Activated CD4-positive, alpha-beta memory T cell treated with anti-CD3 and anti-CD28 coated beads, Interleukin-2, amount 10 ng/mL, durations not matched to agents 7 days and 5 days (primary cell): ENCODE measurements at regions not wholly inside any gene's neighbourhood (a gene's known extent, or its start where the extent isn't known, plus 50 kb on each side); places are given as distances from the start of the nearest gene placed in this dataset.

Source experiments
- CTCF ChIA-PET: fragments of 350-600 bp; sonication (Branson Sonifier 250); formaldehyde crosslinking; loops from one replicate; lab custom pipeline; 2021; ENCODE audit warnings: antibody characterized with exemption, inconsistent platforms; lab: Charles Lee
- POLR2A ChIA-PET: fragments of 350-600 bp; sonication (Branson Sonifier 250); formaldehyde crosslinking; loops from one replicate; lab custom pipeline; 2021; ENCODE audit warnings: antibody characterized with exemption; lab: Charles Lee
- DNase-seq: peaks from one replicate; pipeline ENCODE4 v3.0.0-alpha.2; 2020
- H3K27ac Mint-ChIP-seq: one replicate; pipeline ENCODE4 v1.8.0; 2021; ENCODE audit warnings: mild to moderate bottlenecking, mixed read lengths
- H3K27me3 Mint-ChIP-seq: one replicate; pipeline ENCODE4 v1.8.0; 2021; ENCODE audit warnings: mixed read lengths
- H3K36me3 Mint-ChIP-seq: one replicate; pipeline ENCODE4 v1.8.0; 2021; ENCODE audit warnings: low read depth, mixed read lengths
- H3K4me1 Mint-ChIP-seq: one replicate; pipeline ENCODE4 v1.8.0; 2021; ENCODE audit warnings: mixed read lengths
- H3K4me3 Mint-ChIP-seq: one replicate; pipeline ENCODE4 v1.8.0; 2021; ENCODE audit warnings: mild to moderate bottlenecking, mixed read lengths
- H3K9me3 Mint-ChIP-seq: one replicate; pipeline ENCODE4 v1.8.0; 2021; ENCODE audit warnings: mixed read lengths

DNA sequence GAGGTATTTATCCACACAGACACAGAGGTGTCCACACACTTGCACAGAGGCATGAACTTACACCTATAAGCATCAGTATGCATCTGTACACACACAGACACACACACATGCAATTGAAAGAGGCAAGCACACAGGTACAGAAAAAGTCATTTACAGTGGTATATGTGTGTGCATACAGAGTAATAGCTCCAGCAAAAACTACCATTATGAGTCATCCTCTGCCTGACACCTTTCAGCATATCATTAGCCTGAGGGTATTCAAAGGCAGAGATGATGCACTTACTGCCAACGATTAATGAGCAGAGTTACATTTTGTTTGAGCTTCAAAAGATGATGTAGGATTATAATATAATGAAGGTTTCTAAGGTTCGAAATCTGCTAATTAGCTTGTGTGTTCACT lies 100.3 kb upstream of the TPRG1 start:
- POLR2A ChIA-PET, result interaction anchor here (1.0 kb wide), 1 partner anchor 61 kb away, joined by 3 read pairs; no protein-coding TSS in a partner anchor
- Mint-ChIP-seq H3K4me3 (no peak overlapping the region), H3K4me1 (peaks cover 10% of the 10 kb centered on the region), H3K36me3 (no peaks in the 10 kb centered on the region), H3K27me3 (no peaks in the 10 kb centered on the region), H3K9me3 (peaks cover 4% of the 10 kb centered on the region), H3K27ac (no peak overlapping the region)
- CTCF ChIA-PET, result interaction anchor here (1.0 to 1.4 kb wide), 4 partner anchors 30 to 1333 kb away, joined by 3 to 8 read pairs (median 4); no protein-coding TSS in a partner anchor
- no peak for DNase-seq

DNA sequence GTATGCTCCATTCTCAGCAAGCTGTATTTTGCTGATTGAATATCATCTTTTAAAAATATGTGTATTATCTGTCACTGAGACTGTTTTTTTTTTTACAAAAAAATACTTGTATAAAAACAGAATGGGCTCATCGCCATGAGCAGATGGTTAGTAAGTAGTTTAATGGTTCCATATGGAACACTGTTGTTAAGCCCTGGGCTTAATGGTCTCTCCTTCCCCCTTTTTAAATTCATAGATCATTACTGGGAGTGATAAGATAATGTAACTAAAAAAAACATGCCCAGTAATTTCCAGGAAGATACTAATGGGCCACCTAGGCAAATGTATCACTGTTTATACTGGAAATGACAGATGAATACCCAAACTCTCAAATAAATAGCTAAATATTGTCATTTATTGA lies 95.3 kb upstream of the TPRG1 start:
- no peak for DNase-seq
- Mint-ChIP-seq H3K27me3 (no peaks in the 10 kb centered on the region), H3K9me3 (no peaks in the 10 kb centered on the region), H3K27ac (no peak overlapping the region), H3K36me3 (no peaks in the 10 kb centered on the region), H3K4me1 (peaks cover 6% of the 10 kb centered on the region), H3K4me3 (no peak overlapping the region)
- POLR2A ChIA-PET, result interaction anchor here (0.6 kb wide), 1 partner anchor 11 kb away, joined by 3 read pairs; no protein-coding TSS in a partner anchor
- CTCF ChIA-PET, result no interaction called here

GRCh38 chr3:189080745-189081144 lies 91.0 kb upstream of the TPRG1 start:
- no peak overlapping the region for H3K27ac Mint-ChIP-seq
- POLR2A ChIA-PET, result no interaction called here
- H3K27me3 Mint-ChIP-seq, result no peaks in the 10 kb centered on the region
- no peaks in the 10 kb centered on the region for H3K9me3 Mint-ChIP-seq
- no peak for DNase-seq
- no peak overlapping the region for H3K4me3 Mint-ChIP-seq
- CTCF ChIA-PET, result no interaction called here
- no peaks in the 10 kb centered on the region for H3K4me1 Mint-ChIP-seq
- no peaks in the 10 kb centered on the region for H3K36me3 Mint-ChIP-seq

GRCh38 chr3:189082666-189083427 lies 88.9 kb upstream of the TPRG1 start:
- H3K4me1 Mint-ChIP-seq, result no peaks in the 10 kb centered on the region
- H3K27ac Mint-ChIP-seq, result no peak overlapping the region
- H3K27me3 Mint-ChIP-seq, result peaks cover 3% of the 10 kb centered on the region
- no peaks in the 10 kb centered on the region for H3K36me3 Mint-ChIP-seq
- DNase-seq, result no peak
- ChIA-PET POLR2A (no interaction called here), CTCF (no interaction called here)
- peaks cover 3% of the 10 kb centered on the region for H3K9me3 Mint-ChIP-seq
- H3K4me3 Mint-ChIP-seq, result no peak overlapping the region

DNA sequence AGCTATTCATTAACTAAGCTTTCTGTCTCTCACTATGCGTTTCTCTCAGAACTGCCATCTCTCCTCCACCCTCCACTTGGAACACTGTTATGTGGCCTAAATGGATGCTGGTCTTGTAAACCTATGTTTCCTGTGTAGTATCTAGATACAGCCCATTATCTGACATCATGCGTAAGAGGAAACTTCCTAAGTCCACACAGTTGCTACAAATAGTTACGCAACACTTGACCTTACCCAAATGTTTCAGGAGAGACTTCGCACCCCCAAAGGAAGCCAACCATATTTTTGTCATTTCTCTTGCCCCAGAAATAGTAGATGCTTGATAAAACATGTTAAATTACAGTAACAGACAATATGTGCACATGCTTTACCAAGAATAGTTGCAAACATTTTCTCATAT lies 87.2 kb upstream of the TPRG1 start:
- peaks cover 3% of the 10 kb centered on the region for H3K9me3 Mint-ChIP-seq
- POLR2A ChIA-PET, result no interaction called here
- no peak overlapping the region for H3K4me3 Mint-ChIP-seq
- no peak for DNase-seq
- H3K27me3 Mint-ChIP-seq, result peaks cover 8% of the 10 kb centered on the region
- H3K36me3 Mint-ChIP-seq, result no peaks in the 10 kb centered on the region
- no peak overlapping the region for H3K27ac Mint-ChIP-seq
- CTCF ChIA-PET, result no interaction called here
- H3K4me1 Mint-ChIP-seq, result no peaks in the 10 kb centered on the region

DNA sequence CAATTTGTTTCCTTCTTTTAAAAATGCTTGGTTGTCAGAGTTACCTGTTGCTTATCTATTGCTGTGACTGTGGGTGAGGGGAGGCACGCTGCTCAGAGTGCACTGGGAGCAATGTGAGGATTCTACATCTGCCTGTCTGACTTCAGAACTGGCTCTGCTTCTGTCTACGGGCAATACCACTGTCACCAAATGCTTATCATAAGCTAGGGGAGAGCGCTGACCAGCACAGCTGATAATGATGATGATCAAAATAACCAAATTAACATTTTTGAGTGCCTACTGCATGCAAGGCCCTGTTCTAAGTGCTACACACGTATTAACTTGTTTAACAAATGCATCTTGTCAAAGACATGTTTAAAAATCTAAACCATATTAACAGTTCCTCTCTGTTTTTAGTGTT lies 79.2 kb upstream of the TPRG1 start:
- Mint-ChIP-seq H3K4me3 (no peak overlapping the region), H3K9me3 (peaks cover under 1% of the 10 kb centered on the region), H3K27me3 (peaks cover 8% of the 10 kb centered on the region), H3K27ac (no peak overlapping the region), H3K36me3 (no peaks in the 10 kb centered on the region), H3K4me1 (no peaks in the 10 kb centered on the region)
- CTCF ChIA-PET, result no interaction called here
- POLR2A ChIA-PET, result no interaction called here
- no peak for DNase-seq

- no peak for DNase-seq
- Mint-ChIP-seq H3K4me1 (no peaks in the 10 kb centered on the region), H3K27me3 (peaks cover 4% of the 10 kb centered on the region), H3K36me3 (no peaks in the 10 kb centered on the region), H3K4me3 (no peak overlapping the region), H3K9me3 (no peaks in the 10 kb centered on the region), H3K27ac (no peak overlapping the region)
- CTCF ChIA-PET, result no interaction called here
- POLR2A ChIA-PET, result no interaction called here
Measured at GRCh38 chr3:189094539-189094938, 77.2 kb upstream of the TPRG1 start.

GRCh38 chr3:189096092-189096491 lies 75.7 kb upstream of the TPRG1 start:
- no peak for DNase-seq
- Mint-ChIP-seq H3K4me1 (no peaks in the 10 kb centered on the region), H3K27me3 (peaks cover 4% of the 10 kb centered on the region), H3K9me3 (no peaks in the 10 kb centered on the region), H3K36me3 (no peaks in the 10 kb centered on the region), H3K27ac (no peak overlapping the region), H3K4me3 (no peak overlapping the region)
- ChIA-PET CTCF (no interaction called here), POLR2A (no interaction called here)

DNA sequence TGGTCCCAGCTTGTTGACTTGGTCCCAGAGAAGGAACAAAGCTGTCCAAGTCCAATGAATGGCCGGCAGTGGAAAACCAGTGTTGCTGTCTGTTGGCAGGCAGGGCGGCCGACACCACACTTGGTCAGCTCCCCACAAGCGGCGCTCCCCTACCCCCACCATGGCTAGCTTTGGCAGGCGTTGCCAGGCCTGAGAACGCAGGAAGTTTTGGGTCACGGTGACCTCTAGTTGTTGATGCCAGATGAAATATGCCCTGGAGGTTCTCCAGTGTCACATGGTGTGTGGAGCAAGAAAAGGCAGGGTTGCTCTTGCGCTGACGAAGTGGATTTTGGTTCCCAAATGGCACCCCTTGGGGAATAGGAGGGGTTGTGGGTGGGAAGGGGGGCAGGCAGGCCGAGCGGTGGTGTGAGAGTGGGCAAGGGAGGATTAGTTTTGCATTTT lies 72.7 kb upstream of the TPRG1 start:
- ChIA-PET POLR2A (no interaction called here), CTCF (interaction anchor here (1.2 kb wide), 1 partner anchor 60 kb away, joined by 5 read pairs; no protein-coding TSS in a partner anchor)
- Mint-ChIP-seq H3K4me3 (no peak overlapping the region), H3K9me3 (no peaks in the 10 kb centered on the region), H3K36me3 (no peaks in the 10 kb centered on the region), H3K27ac (no peak overlapping the region), H3K27me3 (no peaks in the 10 kb centered on the region), H3K4me1 (no peaks in the 10 kb centered on the region)
- no peak for DNase-seq

DNA sequence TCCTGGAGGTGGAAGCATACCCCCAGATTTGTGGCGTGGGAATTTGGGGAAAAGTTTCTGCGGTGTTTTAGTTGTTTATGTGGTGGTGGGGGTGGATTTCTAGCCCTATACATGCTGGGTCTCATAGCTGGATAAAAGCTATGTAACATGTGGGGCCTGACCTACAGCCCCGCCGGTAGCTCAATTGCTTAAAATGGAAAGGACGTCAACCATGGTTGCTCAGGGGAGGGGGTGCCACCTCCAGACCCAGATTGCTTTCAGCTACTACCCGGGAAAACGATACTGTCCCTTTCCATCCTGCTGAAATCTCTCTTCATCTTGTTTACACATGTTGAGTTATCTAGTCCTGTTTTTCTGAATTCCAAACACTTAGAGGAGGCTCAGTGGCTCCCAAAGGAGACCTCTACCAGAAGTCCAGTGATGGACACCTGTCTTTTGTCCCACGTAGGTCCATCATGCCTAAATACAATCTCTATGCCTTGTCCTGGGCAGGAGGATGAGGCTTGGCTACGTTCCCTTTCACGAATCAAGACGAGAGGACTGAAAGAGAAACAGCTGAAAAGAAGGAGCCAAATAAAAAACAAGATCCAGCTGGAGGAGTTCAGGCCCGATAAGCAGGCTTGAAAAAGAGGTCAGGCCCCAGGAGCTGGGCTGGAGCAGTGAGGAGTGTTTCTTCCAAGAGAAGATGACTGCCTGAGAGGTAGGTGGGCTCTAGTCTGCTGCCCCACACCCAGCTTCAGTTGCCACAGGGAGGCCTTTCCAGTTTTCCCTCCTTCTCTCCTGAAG lies 72.1 kb upstream of the TPRG1 start:
- ChIA-PET POLR2A (no interaction called here), CTCF (interaction anchor here (1.2 kb wide), 1 partner anchor 60 kb away, joined by 5 read pairs; no protein-coding TSS in a partner anchor)
- Mint-ChIP-seq H3K36me3 (no peaks in the 10 kb centered on the region), H3K9me3 (no peaks in the 10 kb centered on the region), H3K4me3 (no peak overlapping the region), H3K27ac (no peak overlapping the region), H3K4me1 (no peaks in the 10 kb centered on the region), H3K27me3 (peaks cover under 1% of the 10 kb centered on the region)
- no peak for DNase-seq

DNA sequence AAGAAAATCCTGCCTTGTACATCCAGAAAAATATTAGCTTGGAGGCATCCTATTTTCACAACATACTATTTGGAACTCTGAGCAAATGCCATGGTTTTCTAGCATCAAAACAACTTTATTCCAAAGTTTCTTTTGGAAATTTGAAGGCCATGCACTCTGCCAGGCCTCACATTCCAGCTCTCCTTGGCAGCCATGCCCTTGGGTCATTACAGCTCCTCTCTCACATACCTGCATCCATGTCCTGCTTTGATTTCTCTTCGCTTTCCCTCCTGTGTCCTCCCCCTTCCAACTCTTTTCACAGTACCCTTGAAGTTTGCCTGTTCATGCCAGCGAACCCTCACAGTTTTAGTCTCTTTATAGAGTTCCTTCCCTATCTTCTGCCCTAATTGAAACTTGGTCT lies 70.9 kb upstream of the TPRG1 start:
- no peak for DNase-seq
- peaks cover 2% of the 10 kb centered on the region for H3K27me3 Mint-ChIP-seq
- POLR2A ChIA-PET, result no interaction called here
- CTCF ChIA-PET, result no interaction called here
- H3K4me1 Mint-ChIP-seq, result no peaks in the 10 kb centered on the region
- no peak overlapping the region for H3K27ac Mint-ChIP-seq
- H3K9me3 Mint-ChIP-seq, result no peaks in the 10 kb centered on the region
- H3K4me3 Mint-ChIP-seq, result no peak overlapping the region
- no peaks in the 10 kb centered on the region for H3K36me3 Mint-ChIP-seq

DNA sequence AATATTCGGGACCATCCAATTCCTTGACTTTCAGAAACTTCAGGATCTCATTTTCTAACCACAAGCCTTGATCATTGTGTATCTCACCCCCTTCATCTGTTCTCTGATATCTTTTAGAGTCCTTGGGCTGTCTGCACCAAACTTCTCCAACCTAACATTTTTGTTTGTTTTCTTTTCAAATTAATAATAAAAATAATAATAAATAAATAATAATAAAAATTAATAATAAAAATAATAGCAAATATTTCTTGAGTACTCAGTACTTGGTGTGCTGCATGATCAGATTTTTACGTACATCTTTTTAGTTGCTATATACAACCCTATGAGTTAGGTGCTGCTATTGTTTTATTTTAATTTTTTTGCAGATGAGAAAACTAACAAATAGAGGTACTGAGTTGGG lies 70.2 kb upstream of the TPRG1 start:
- Mint-ChIP-seq H3K4me1 (no peaks in the 10 kb centered on the region), H3K36me3 (no peaks in the 10 kb centered on the region), H3K27me3 (peaks cover 2% of the 10 kb centered on the region), H3K27ac (no peak overlapping the region), H3K9me3 (no peaks in the 10 kb centered on the region), H3K4me3 (no peak overlapping the region)
- ChIA-PET CTCF (no interaction called here), POLR2A (no interaction called here)
- no peak for DNase-seq

- H3K36me3 Mint-ChIP-seq, result no peaks in the 10 kb centered on the region
- H3K4me3 Mint-ChIP-seq, result no peak overlapping the region
- H3K4me1 Mint-ChIP-seq, result no peaks in the 10 kb centered on the region
- H3K27me3 Mint-ChIP-seq, result peaks cover 3% of the 10 kb centered on the region
- DNase-seq, result no peak
- H3K9me3 Mint-ChIP-seq, result no peaks in the 10 kb centered on the region
- POLR2A ChIA-PET, result no interaction called here
- CTCF ChIA-PET, result no interaction called here
- no peak overlapping the region for H3K27ac Mint-ChIP-seq
Measured at GRCh38 chr3:189103208-189103607, 68.6 kb upstream of the TPRG1 start.
